Cardiac muscle cell (in vitro differentiated cells and primary cell): ENCODE measurements at regions not wholly inside any gene's neighbourhood (a gene's known extent, or its start where the extent isn't known, plus 50 kb on each side); places are given as distances from the start of the nearest gene placed in this dataset.

Experiments used
- DNase-seq, 2 donors: peaks; one replicate each; pipeline versions ENCODE4 v3.0.0 to v3.0.0-alpha.2; 2010 to 2017; ENCODE audit warnings: low read depth in 1 of 2, low spot score in 1 of 2
- H3K27ac ChIP-seq: fragments of 200-600 bp; sonication (generic); 2 replicates; pipeline ENCODE4 v1.5.1; 2016
- H3K27me3 ChIP-seq: fragments of 200-600 bp; sonication (generic); 2 replicates; pipeline ENCODE4 v1.6.0; 2016; ENCODE audit warnings: control low read depth
- H3K36me3 ChIP-seq: fragments of 200-600 bp; sonication (generic); 2 replicates; pipeline ENCODE4 v1.5.1; 2016; ENCODE audit warnings: control low read depth
- H3K4me1 ChIP-seq: fragments of 200-600 bp; sonication (generic); 2 replicates; pipeline ENCODE4 v1.8.1; 2017; ENCODE audit warnings: low read depth, mild to moderate bottlenecking, mixed run types
- H3K4me3 ChIP-seq: fragments of 200-600 bp; sonication (generic); 2 replicates; pipeline ENCODE4 v1.5.1; 2016; ENCODE audit warnings: mild to moderate bottlenecking
- H3K9me3 ChIP-seq: fragments of 200-600 bp; sonication (generic); 2 replicates; pipeline ENCODE4 v1.5.1; 2017; ENCODE audit warnings: low read depth, mild to moderate bottlenecking, control low read depth
- CTCF ChIP-seq: IDR thresholded peaks from 2 replicates; pipeline ENCODE4 v1.5.1; 2012; ENCODE audit warnings: low read depth, mild to moderate bottlenecking, low read length

GRCh38 chr3:139839014-139839413 lies 96.0 kb upstream of the CLSTN2 start:
- H3K36me3 ChIP-seq, result no peaks in the 10 kb centered on the region
- DNase-seq, result no peak
- no peaks in the 10 kb centered on the region for H3K27me3 ChIP-seq
- H3K9me3 ChIP-seq, result no peaks in the 10 kb centered on the region
- H3K27ac ChIP-seq, result no peak overlapping the region
- no peak for TF ChIP-seq CTCF
- H3K4me1 ChIP-seq, result peaks cover 4% of the 10 kb centered on the region
- no peak overlapping the region for H3K4me3 ChIP-seq

GRCh38 chr3:139838269-139838957 lies 96.6 kb upstream of the CLSTN2 start:
- Histone ChIP-seq H3K4me3 (no peak overlapping the region), H3K36me3 (no peaks in the 10 kb centered on the region), H3K27me3 (no peaks in the 10 kb centered on the region), H3K9me3 (no peaks in the 10 kb centered on the region), H3K27ac (no peak overlapping the region), H3K4me1 (peaks cover 4% of the 10 kb centered on the region)
- no peak for DNase-seq
- TF ChIP-seq CTCF, result no peak

GRCh38 chr3:139836698-139837464 lies 98.1 kb upstream of the CLSTN2 start:
- peaks cover 4% of the 10 kb centered on the region for H3K4me1 ChIP-seq
- H3K36me3 ChIP-seq, result no peaks in the 10 kb centered on the region
- no peak for DNase-seq
- H3K27me3 ChIP-seq, result no peaks in the 10 kb centered on the region
- no peak overlapping the region for H3K4me3 ChIP-seq
- TF ChIP-seq CTCF, result no peak
- no peaks in the 10 kb centered on the region for H3K9me3 ChIP-seq
- H3K27ac ChIP-seq, result no peak overlapping the region

GRCh38 chr3:139835830-139836683 lies 98.9 kb upstream of the CLSTN2 start:
- no peak overlapping the region for H3K4me3 ChIP-seq
- no peak for TF ChIP-seq CTCF
- DNase-seq, result no peak
- no peak overlapping the region for H3K27ac ChIP-seq
- no peaks in the 10 kb centered on the region for H3K4me1 ChIP-seq
- no peaks in the 10 kb centered on the region for H3K27me3 ChIP-seq
- no peaks in the 10 kb centered on the region for H3K36me3 ChIP-seq
- H3K9me3 ChIP-seq, result no peaks in the 10 kb centered on the region

GRCh38 chr3:139832998-139833397 lies 102.0 kb upstream of the CLSTN2 start:
- no peak overlapping the region for H3K27ac ChIP-seq
- H3K4me1 ChIP-seq, result peaks cover 3% of the 10 kb centered on the region
- H3K36me3 ChIP-seq, result no peaks in the 10 kb centered on the region
- no peaks in the 10 kb centered on the region for H3K27me3 ChIP-seq
- peak in 1 of 2 donors; percentile 27 for DNase-seq
- H3K4me3 ChIP-seq, result no peak overlapping the region
- no peak for TF ChIP-seq CTCF
- no peaks in the 10 kb centered on the region for H3K9me3 ChIP-seq
